A549 (cell line): ENCODE measurements at regions not wholly inside any gene's neighbourhood (a gene's known extent, or its start where the extent isn't known, plus 50 kb on each side); places are given as distances from the start of the nearest gene placed in this dataset.

Experiments
- ATAC-seq, 2 experiments: fragments of 200-7000 bp in 1 of 2; fragments of >200 bp in 1 of 2; cut with Nextera tagmentation in 1 of 2; cut with Tn5 transposase in 1 of 2; 3 replicates each; pipeline versions ENCODE4 v1.8.0 to v1.9.1; 2018 to 2020; ENCODE audit warnings: mild to moderate bottlenecking in 1 of 2, moderate library complexity in 1 of 2
- CTCF ChIA-PET: fragments of 300-600 bp; sonication (Branson Sonifier 250); formaldehyde crosslinking; extraction: SDS; loops from one replicate; lab custom pipeline; 2021; ENCODE audit warnings: antibody characterized with exemption, inconsistent platforms; lab: Yijun Ruan, JAX
- POLR2A ChIA-PET: fragments of 350-600 bp; formaldehyde crosslinking; extraction: SDS; loops from one replicate; lab custom pipeline; 2021; ENCODE audit warnings: antibody characterized with exemption, inconsistent platforms; lab: Yijun Ruan, JAX
- DNase-seq, 2 experiments: peaks; one replicate each; pipeline versions ENCODE4 v3.0.0 to v3.0.0-alpha.2; 2011 to 2016; ENCODE audit warnings: low read depth in 1 of 2, low spot score in 1 of 2
- FAIRE-seq: peaks from 2 replicates; lab custom pipeline; 2011; peaks lifted over from hg19 to GRCh38; lab: Jason Lieb, UNC
- H3K27ac ChIP-seq, 2 experiments: fragments of >200 bp; sonication (Bioruptor Twin); formaldehyde crosslinking; 3 replicates each; pipeline ENCODE4 v1.5.1; 2016 to 2017
- H3K4me1 ChIP-seq: fragments of >200 bp; sonication (Bioruptor Twin); formaldehyde crosslinking; 3 replicates; pipeline ENCODE4 v1.6.1; 2016
- H3K4me2 ChIP-seq: fragments of >200 bp; sonication (Bioruptor Twin); formaldehyde crosslinking; 3 replicates; pipeline ENCODE4 v1.6.1; 2016
- H3K4me3 ChIP-seq: fragments of >200 bp; sonication (Bioruptor Twin); formaldehyde crosslinking; 3 replicates; pipeline ENCODE4 v1.5.1; 2016
- H3K9me3 ChIP-seq: fragments of >200 bp; sonication (Bioruptor Twin); formaldehyde crosslinking; 3 replicates; pipeline ENCODE4 v1.6.1; 2016
- BHLHE40 ChIP-seq: IDR thresholded peaks from 2 replicates; pipeline ENCODE4 v1.6.1; 2012; ENCODE audit warnings: low read depth, low read length, inconsistent platforms
- CBX8 ChIP-seq: fragments of 200-600 bp; sonication (generic); IDR thresholded peaks from 2 replicates; pipeline ENCODE4 v1.6.1; 2016
- CEBPB ChIP-seq, 2 experiments: fragments of >200 bp in 1 of 2; sonication (Bioruptor Twin) in 1 of 2; formaldehyde crosslinking in 1 of 2; IDR thresholded peaks; 2 replicates each; pipeline ENCODE4 v1.6.1; 2012 to 2016
- CHD2 ChIP-seq: fragments of 150-350 bp; IDR thresholded peaks from 2 replicates; pipeline ENCODE4 v1.6.1; 2014; ENCODE audit warnings: low read length; ENCODE audit not compliant: partially characterized antibody
- CHD4 ChIP-seq: fragments of 200-600 bp; sonication (generic); IDR thresholded peaks from 2 replicates; pipeline ENCODE4 v1.6.1; 2016; ENCODE audit warnings: antibody characterized with exemption, mild to moderate bottlenecking, borderline replicate concordance
- E2F6 ChIP-seq: IDR thresholded peaks from 2 replicates; pipeline ENCODE4 v1.6.1; 2012; ENCODE audit warnings: low read depth, borderline replicate concordance
- EP300 ChIP-seq, 2 experiments: fragments of >200 bp; sonication (Bioruptor Twin); formaldehyde crosslinking; IDR thresholded peaks; 2 replicates in 1 of 2; 3 replicates in 1 of 2; pipeline ENCODE4 v1.6.1; 2016 to 2017
- FOSL2 ChIP-seq, 2 experiments: fragments of 450-650 bp in 1 of 2; fragments of >200 bp in 1 of 2; sonication (Bioruptor Twin) in 1 of 2; formaldehyde crosslinking; IDR thresholded peaks; 2 replicates each; pipeline versions ENCODE4 v1.5.0 to v1.6.1; 2016 to 2020; ENCODE audit warnings: mild to moderate bottlenecking in 1 of 2, moderate library complexity in 1 of 2
- HDAC2 ChIP-seq: fragments of 200-600 bp; sonication (generic); IDR thresholded peaks from 2 replicates; pipeline ENCODE4 v1.6.1; 2016
- JUN ChIP-seq, 2 experiments: fragments of >200 bp; sonication (Bioruptor Twin); formaldehyde crosslinking; IDR thresholded peaks; 2 replicates in 1 of 2; 3 replicates in 1 of 2; pipeline ENCODE4 v1.6.1; 2016 to 2017
- KDM5A ChIP-seq: fragments of 200-600 bp; sonication (generic); IDR thresholded peaks from 2 replicates; pipeline ENCODE4 v1.6.1; 2016; ENCODE audit warnings: antibody characterized with exemption, mild to moderate bottlenecking
- MAZ ChIP-seq: fragments of 150-350 bp; IDR thresholded peaks from 2 replicates; pipeline ENCODE4 v1.6.1; 2014; ENCODE audit warnings: antibody characterized with exemption, low read depth, low read length, borderline replicate concordance
- PBX3 ChIP-seq: IDR thresholded peaks from 2 replicates; pipeline ENCODE4 v1.6.1; 2012
- POLR2AphosphoS2 ChIP-seq: conservative IDR thresholded peaks from 2 replicates; pipeline ENCODE4 v1.6.1; 2012; ENCODE audit warnings: low read length, improper control_type of control experiment, inconsistent platforms
- RCOR1 ChIP-seq: fragments of 150-350 bp; IDR thresholded peaks from 2 replicates; pipeline ENCODE4 v1.6.1; 2014; ENCODE audit warnings: antibody characterized with exemption, low read length, low read depth
- REST ChIP-seq: fragments of 200-600 bp; sonication (generic); IDR thresholded peaks from 2 replicates; pipeline ENCODE4 v1.6.1; 2016; ENCODE audit warnings: antibody characterized with exemption, mild to moderate bottlenecking, moderate library complexity
- SREBF2 ChIP-seq: fragments of 450-650 bp; IDR thresholded peaks from 2 replicates; pipeline ENCODE4 v1.6.1; 2014; ENCODE audit warnings: mild to moderate bottlenecking, moderate library complexity
- TFCP2L1 ChIP-seq: fragments of 250-450 bp; sonication (Bioruptor Pico); IDR thresholded peaks from 2 replicates; pipeline ENCODE4 v1.5.0; 2021; ENCODE audit warnings: mild to moderate bottlenecking
- ZC3H11A ChIP-seq: fragments of 450-650 bp; IDR thresholded peaks from 2 replicates; pipeline ENCODE4 v1.6.1; 2014; ENCODE audit warnings: antibody characterized with exemption, mild to moderate bottlenecking
- ZFP36 ChIP-seq: fragments of 450-650 bp; IDR thresholded peaks from 2 replicates; pipeline ENCODE4 v1.6.1; 2014; ENCODE audit warnings: borderline replicate concordance; ENCODE audit not compliant: partially characterized antibody
- WGBS: methylation state at CpG from one replicate; pipeline ENCODE4 v1.1.6; 2017; ENCODE audit errors: missing lambda C conversion rate; 5-methylcytosine and 5-hydroxymethylcytosine counted together

GRCh38 chr10:77687621-77688020, 50.0 kb upstream of the KCNMA1 start:
- H3K27ac ChIP-seq, result no peak overlapping the region
- CTCF ChIA-PET, result interaction anchor here (0.8 to 2.5 kb wide), 4 partner anchors 10 to 25 kb away, joined by 3 to 19 read pairs (median 3); no protein-coding TSS in a partner anchor
- FAIRE-seq (no peak), ATAC-seq (peak; percentile 48 to 51; a peak in 2 of 6 replicates), DNase-seq (no peak)
- H3K9me3 ChIP-seq, result no peaks in the 10 kb centered on the region
- TF ChIP-seq CEBPB (IDR thresholded peaks at IDR 0.05) (no peak), E2F6 (no peak), ZFP36 (no peak), ZC3H11A (no peak), REST (no peak), POLR2AphosphoS2 (no peak), MAZ (no peak), HDAC2 (no peak), EP300 (IDR thresholded peaks at IDR 0.05) (no peak), BHLHE40 (no peak), TFCP2L1 (CRISPR knock-in tag) (no peak), CHD4 (no peak), CHD2 (no peak), PBX3 (no peak), FOSL2 (IDR thresholded peaks at IDR 0.05) (no peak), FOSL2 (CRISPR knock-in tag; IDR thresholded peaks at IDR 0.05) (no peak), RCOR1 (no peak), SREBF2 (no peak), KDM5A (no peak), CBX8 (no peak), JUN (IDR thresholded peaks at IDR 0.05) (no peak)
- H3K4me3 ChIP-seq, result no peak overlapping the region
- WGBS, result 25% methylated on average over 2 of the region's 2 CpGs
- POLR2A ChIA-PET, result no interaction called here
- no peak overlapping the region for H3K4me2 ChIP-seq
- H3K4me1 ChIP-seq, result peaks cover 8% of the 10 kb centered on the region; the same call in 1 of the 3 replicates
